ENCODE measurements at regions not wholly inside any gene's neighbourhood (a gene's known extent, or its start where the extent isn't known, plus 50 kb on each side); places are given as distances from the start of the nearest gene placed in this dataset.

GRCh38 chr13:73397496-73398305, 338.9 kb downstream of the KLF5 start:
- DNase-seq (ENCODE audit: low spot score), result no peak

- DNase-seq (ENCODE audit: low spot score), result no peak
Measured at GRCh38 chr13:73394066-73394465, 335.3 kb downstream of the KLF5 start.

GRCh38 chr13:73390100-73390499, 331.3 kb downstream of the KLF5 start:
- no peak for DNase-seq (ENCODE audit: low spot score)

- DNase-seq (ENCODE audit: low spot score), result no peak
Measured at GRCh38 chr13:73388586-73388985, 329.8 kb downstream of the KLF5 start.

GRCh38 chr13:73387318-73387717, 328.5 kb downstream of the KLF5 start:
- DNase-seq (ENCODE audit: low spot score), result no peak

GRCh38 chr13:73385848-73386247, 327.0 kb downstream of the KLF5 start:
- DNase-seq (ENCODE audit: low spot score), result no peak

- DNase-seq (ENCODE audit: low spot score), result no peak
Measured at GRCh38 chr13:73372666-73373627, 314.1 kb downstream of the KLF5 start.

- DNase-seq (ENCODE audit: low spot score), result no peak
Measured at GRCh38 chr13:73370066-73370465, 311.3 kb downstream of the KLF5 start.

- no peak for DNase-seq (ENCODE audit: low spot score)
Measured at GRCh38 chr13:73369095-73369494, 310.3 kb downstream of the KLF5 start.

- no peak for DNase-seq (ENCODE audit: low spot score)
Measured at GRCh38 chr13:73368608-73369007, 309.8 kb downstream of the KLF5 start.

- no peak for DNase-seq (ENCODE audit: low spot score)
Measured at GRCh38 chr13:73367886-73368285, 309.1 kb downstream of the KLF5 start.

- no peak for DNase-seq (ENCODE audit: low spot score)
Measured at GRCh38 chr13:73366241-73366640, 307.4 kb downstream of the KLF5 start.

- no peak for DNase-seq (ENCODE audit: low spot score)
Measured at GRCh38 chr13:73365681-73366080, 306.9 kb downstream of the KLF5 start.

- no peak for DNase-seq (ENCODE audit: low spot score)
Measured at GRCh38 chr13:73365252-73365651, 306.4 kb downstream of the KLF5 start.

- DNase-seq (ENCODE audit: low spot score), result no peak
Measured at GRCh38 chr13:73364736-73365135, 305.9 kb downstream of the KLF5 start.

GRCh38 chr13:73358606-73359095, 299.8 kb downstream of the KLF5 start:
- no peak for DNase-seq (ENCODE audit: low spot score)

- DNase-seq (ENCODE audit: low spot score), result no peak
Measured at GRCh38 chr13:73355134-73355533, 296.3 kb downstream of the KLF5 start.

- DNase-seq (ENCODE audit: low spot score), result no peak
Measured at GRCh38 chr13:73351730-73352129, 292.9 kb downstream of the KLF5 start.

- DNase-seq (ENCODE audit: low spot score), result peak; percentile 28
Measured at GRCh38 chr13:73341748-73342147, 282.9 kb downstream of the KLF5 start.

GRCh38 chr13:73340069-73340468, 281.3 kb downstream of the KLF5 start:
- no peak for DNase-seq (ENCODE audit: low spot score)

GRCh38 chr13:73339086-73339485, 280.3 kb downstream of the KLF5 start:
- DNase-seq (ENCODE audit: low spot score), result no peak

GRCh38 chr13:73338389-73338788, 279.6 kb downstream of the KLF5 start:
- DNase-seq (ENCODE audit: low spot score), result no peak

- no peak for DNase-seq (ENCODE audit: low spot score)
Measured at GRCh38 chr13:73337532-73337931, 278.7 kb downstream of the KLF5 start.
